ENCODE measurements at regions not wholly inside any gene's neighbourhood (a gene's known extent, or its start where the extent isn't known, plus 50 kb on each side); places are given as distances from the start of the nearest gene placed in this dataset.
"Not testable (repeated sequence)": the region's sequence is repeated elsewhere in the genome, so short reads cannot be mapped to it uniquely, and the experiment has no call there.

DNA sequence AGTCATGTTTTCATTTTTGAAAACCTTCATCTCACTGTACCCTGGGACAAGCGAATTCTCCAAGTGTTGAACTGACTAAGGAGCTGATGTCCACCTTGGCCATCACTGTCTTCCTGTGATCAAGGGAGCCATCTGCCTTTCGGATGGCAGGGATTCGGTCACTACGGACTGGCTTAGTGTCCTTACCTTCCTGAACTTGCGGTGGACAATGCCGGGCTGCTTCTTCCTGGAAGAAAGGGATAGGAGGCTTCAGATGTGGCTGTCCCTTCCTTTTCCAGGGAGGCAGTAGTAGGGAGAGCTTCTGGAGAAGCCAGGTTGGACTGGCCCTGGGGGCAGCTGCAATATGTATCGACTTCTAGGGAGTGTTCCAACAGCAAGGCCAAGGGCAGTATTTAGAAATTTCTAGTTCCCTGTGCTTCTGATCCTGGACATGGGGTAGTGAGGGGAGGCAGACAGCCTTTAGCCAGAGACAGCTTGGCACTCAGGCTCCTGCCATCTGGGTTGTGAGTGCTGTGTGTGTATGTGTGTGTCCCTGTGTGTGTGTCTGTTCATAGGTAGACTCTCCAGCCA is 114.6 kb downstream of the IER5 start:
- DNase-seq (ENCODE audit: low read depth) = no peak

DNA sequence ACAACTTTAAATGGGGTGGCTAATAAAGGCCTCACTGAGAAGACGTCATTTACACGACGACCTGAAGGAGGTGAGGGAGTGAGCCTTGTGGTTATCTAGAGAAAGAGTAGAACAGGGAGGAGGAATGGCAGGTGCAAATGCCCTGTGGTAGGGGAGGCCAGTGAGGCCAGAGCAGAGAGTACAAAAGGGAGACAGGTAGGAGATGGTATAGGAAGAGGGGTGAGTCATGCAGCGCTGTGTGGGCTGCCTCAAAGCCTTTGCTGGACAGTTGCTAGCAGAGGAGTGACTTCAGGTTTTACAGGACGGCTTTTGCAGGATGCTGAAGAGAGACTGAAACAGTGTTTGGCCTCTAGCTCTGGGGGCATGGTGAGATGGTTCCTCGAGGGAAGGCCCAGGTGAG is 116.0 kb downstream of the IER5 start:
- no peak for DNase-seq (ENCODE audit: low read depth)

DNA sequence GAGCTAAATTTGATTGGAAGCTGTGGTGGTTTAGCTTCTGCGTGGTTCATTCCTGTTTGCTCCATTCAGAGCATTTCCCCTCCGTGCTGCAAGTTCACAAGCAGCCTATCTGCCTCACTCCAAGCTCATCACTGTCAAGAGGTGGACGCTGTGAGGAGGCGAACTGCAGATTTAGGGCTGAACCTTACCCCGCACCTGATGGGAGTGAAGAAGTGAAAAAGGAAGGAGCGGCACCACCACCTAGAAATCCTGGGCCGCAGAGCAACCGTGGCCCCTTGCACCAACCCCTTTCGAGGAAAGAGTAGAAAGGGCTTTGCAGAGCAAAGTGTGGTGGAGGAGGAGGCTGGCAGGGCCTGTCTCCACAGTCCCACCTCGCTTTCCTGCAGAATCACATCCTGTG is 117.4 kb downstream of the IER5 start:
- DNase-seq (ENCODE audit: low read depth) = no peak

- DNase-seq (ENCODE audit: low read depth) = no peak
Observed at GRCh38 chr1:181206513-181206912, 118.0 kb downstream of the IER5 start.

DNA sequence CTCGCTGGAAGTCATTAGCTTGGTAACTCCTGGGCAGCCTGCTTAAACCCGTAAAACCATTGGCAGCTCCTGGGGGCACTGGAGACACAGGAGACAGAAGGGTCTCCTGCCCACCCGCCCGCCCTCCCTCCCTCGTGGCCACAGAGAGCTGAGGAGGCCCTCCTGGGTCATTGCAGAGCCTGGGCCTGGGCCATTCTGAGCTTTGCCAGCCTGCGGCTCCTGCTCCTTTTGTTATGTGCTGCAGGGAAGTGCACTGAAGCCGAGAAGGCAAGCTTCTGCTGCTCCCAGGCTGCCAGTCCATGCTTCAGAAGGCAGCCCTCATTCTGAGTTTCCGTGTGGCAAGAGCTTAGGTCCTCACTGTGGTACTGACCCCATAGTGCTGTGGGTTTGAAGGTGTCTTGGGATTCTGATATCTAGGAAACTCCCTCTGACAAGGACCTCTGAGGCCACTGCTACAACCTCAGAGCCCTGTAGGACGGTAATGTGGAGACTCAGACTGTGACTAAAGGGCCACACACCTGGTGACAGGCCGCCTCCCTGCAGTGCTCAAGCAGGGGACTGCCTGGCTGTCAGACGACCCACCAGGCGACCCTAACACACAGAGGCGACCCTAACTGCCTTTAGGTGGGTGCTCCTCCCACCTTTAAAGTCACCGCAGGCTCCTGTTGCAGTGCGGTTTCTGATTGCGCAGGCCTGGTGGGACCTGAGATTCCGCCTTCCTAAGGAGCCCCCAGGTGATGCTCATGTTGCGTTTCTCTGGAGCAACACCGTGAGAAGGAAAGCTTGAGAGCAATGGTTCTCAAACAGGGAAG is 118.7 kb downstream of the IER5 start:
- no peak for DNase-seq (ENCODE audit: low read depth)

- DNase-seq (ENCODE audit: low read depth) = no peak
Observed at GRCh38 chr1:181208083-181208482, 119.6 kb downstream of the IER5 start.

GRCh38 chr1:181208967-181209366 is 120.5 kb downstream of the IER5 start:
- no peak for DNase-seq (ENCODE audit: low read depth)

DNA sequence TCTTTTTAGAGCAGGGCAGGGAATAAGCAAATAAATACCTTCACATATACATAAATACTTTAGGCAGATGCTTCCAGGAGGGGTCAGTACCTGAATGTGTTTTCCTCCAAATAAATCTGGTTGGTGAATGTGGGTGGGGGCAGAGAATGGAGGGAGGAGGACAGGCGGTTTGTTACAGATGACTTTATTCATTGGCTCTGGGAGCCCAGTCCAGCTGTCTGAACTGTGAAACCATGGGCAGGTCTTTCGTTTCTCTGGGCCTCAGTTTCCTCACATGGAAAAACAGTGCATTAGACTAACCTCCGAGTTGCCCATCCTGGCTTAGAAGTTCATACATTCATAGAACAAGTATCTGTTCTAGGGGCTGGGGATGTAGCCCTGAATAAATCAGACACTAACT is 124.6 kb downstream of the IER5 start:
- DNase-seq (ENCODE audit: low read depth) = no peak

DNA sequence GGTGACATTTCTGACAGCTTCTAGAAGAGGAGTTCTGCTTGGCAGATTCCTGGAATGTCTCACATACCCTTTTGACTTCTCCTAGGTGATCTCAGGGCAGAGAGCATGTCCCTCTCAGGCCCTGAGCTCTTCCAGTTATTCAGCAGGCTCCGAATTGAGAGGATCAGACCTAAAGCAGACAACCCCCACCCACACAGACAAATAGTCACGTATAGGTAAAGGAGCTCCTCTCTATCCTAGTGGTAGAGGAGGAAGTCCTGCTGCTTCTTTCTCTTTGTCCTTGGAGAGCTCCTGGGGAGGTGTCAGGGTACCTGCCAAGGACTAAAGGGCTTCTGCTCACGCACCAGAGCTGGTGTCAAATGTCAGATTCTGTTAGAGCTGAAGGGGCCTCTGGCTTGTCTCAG is 128.1 kb downstream of the IER5 start:
- DNase-seq (ENCODE audit: low read depth) = no peak

- no peak for DNase-seq (ENCODE audit: low read depth)
Observed at GRCh38 chr1:181219938-181220337, 131.4 kb downstream of the IER5 start.

- no peak for DNase-seq (ENCODE audit: low read depth)
Observed at GRCh38 chr1:181221078-181221477, 132.6 kb downstream of the IER5 start.

- DNase-seq (ENCODE audit: low read depth) = no peak
Observed at GRCh38 chr1:181222972-181223505, 134.5 kb downstream of the IER5 start.

DNA sequence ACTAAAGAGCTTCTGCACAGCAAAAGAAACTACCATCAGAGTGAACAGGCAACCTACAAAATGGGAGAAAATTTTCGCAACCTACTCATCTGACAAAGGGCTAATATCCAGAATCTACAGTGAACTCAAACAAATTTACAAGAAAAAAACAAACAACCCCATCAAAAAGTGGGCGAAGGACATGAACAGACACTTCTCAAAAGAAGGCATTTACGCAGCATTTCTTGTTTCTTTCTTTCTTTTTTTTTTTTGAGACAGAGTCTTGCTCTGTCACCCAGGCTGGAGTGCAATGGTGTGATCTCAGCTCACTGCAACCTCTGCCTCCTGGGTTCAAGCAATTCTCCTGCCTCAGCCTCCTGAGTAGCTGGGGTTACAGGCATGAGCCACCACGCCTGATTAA is 138.2 kb downstream of the IER5 start:
- DNase-seq (ENCODE audit: low read depth) = not testable (repeated sequence)

GRCh38 chr1:181239086-181239485 is 150.6 kb downstream of the IER5 start:
- DNase-seq (ENCODE audit: low read depth) = no peak

GRCh38 chr1:181246320-181246719 is 157.8 kb downstream of the IER5 start:
- DNase-seq (ENCODE audit: low read depth) = not testable (repeated sequence)

- not testable (repeated sequence) for DNase-seq (ENCODE audit: low read depth)
Observed at GRCh38 chr1:181248361-181248760, 159.9 kb downstream of the IER5 start.

- no peak for DNase-seq (ENCODE audit: low read depth)
Observed at GRCh38 chr1:181249186-181249585, 160.7 kb downstream of the IER5 start.

DNA sequence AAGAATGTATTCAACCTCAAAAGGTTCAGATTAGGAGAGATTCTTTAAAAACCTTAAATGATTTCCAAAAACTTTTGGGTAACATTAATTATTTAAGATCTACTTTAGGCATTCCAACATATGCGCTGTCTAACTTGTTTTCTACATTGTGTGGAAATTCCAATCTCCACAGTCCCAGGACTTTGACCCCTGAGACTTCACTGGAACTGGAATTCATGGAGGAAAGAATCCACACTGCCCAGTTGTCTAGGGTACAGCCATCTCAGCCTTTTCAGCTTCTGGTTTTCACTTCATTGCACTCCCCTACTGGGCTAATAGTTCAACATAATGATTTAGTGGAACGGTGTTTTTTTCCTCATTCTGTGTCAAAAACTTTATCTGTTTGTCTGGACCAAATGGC is 161.5 kb downstream of the IER5 start:
- no peak for DNase-seq (ENCODE audit: low read depth)

DNA sequence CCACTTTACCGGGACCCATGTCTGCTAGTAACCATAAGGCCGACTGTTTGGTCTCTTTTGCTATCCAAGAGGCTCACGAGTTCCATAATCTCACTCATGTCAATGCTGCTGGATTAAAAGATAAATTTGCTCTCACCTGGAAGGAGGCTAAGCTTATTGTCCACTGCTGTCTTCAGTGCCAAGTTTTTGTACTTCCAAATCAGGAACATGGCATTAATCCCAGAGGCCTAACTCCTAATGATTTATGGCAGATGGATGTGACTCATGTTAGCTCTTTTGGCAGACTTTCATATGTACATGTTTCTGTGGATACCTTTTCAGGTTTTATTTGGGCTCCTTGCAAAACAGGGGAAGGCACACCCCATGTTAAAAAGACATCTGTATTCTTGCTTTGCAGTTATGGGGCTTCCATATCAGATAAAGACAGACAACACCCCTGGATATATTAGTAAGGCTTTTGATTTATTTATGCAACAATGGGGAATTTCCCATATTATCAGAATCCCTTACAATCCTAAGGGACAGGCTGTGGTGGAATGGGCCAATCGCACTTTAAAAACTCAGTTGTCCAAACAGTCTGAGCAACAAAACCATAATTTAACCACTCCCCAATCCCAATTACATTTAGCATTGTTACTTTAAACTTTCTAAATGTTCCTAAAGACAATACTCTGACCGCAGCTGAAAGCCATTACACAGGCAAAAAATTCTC is 162.7 kb downstream of the IER5 start:
- no peak for DNase-seq (ENCODE audit: low read depth)

GRCh38 chr1:181251713-181252075 is 163.2 kb downstream of the IER5 start:
- DNase-seq (ENCODE audit: low read depth) = no peak

GRCh38 chr1:181253601-181254000 is 165.1 kb downstream of the IER5 start:
- not testable (repeated sequence) for DNase-seq (ENCODE audit: low read depth)

DNA sequence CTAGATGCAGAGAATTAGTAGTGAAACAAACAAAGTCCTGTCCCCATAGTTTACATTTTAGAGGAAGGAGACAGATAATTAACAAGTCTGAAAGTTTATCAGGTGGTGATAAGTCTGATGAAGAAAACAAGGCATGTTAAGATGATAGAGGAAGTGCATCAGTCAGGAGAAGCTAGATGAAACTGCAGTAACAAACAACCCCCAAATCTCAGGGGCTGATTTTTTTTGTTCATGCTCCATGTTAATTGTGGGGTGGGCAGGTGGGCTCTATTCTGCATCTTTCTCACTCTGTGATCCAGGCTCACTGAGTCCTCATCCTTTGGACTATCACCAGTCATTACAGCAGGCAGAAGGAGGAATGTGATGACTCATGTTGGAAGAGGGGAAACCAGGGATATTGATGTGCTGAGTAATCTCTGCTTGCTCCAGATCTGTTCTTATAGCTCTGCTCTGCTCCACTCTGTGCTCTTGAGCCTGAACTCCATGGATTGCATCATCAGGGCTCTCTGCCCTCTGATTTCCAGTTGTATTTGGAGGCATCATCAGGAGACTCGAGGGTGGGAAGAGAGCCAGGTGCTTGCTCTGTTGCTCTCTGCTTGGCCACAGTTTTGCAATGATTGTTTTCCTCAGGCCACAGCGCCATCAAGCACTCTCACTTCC is 166.9 kb downstream of the IER5 start:
- DNase-seq (ENCODE audit: low read depth) = no peak

- no peak for DNase-seq (ENCODE audit: low read depth)
Observed at GRCh38 chr1:181257117-181257516, 168.6 kb downstream of the IER5 start.

All from activated T-helper 9 cell treated with anti-CD3 and anti-CD28 coated beads, Interleukin-2, amount 50 U/mL, for 16 hours (primary cell).